CD4-positive, alpha-beta T cell (primary cell): ENCODE measurements at regions not wholly inside any gene's neighbourhood (a gene's known extent, or its start where the extent isn't known, plus 50 kb on each side); places are given as distances from the start of the nearest gene placed in this dataset.

ENCODE experiments used
- ATAC-seq: fragments of 200-7000 bp; cut with Tn5 transposase; one replicate; pipeline ENCODE4 v1.10.0; 2022; ENCODE audit warnings: mild to moderate bottlenecking; ENCODE audit not compliant: poor library complexity
- CTCF ChIA-PET: fragments of 350-600 bp; sonication (Branson Sonifier 250); formaldehyde crosslinking; loops from one replicate; lab custom pipeline; 2021; ENCODE audit warnings: antibody characterized with exemption, inconsistent platforms; lab: Charles Lee
- POLR2A ChIA-PET: fragments of 350-600 bp; sonication (Branson Sonifier 250); formaldehyde crosslinking; loops from one replicate; lab custom pipeline; 2021; ENCODE audit warnings: antibody characterized with exemption, inconsistent platforms; lab: Charles Lee
- DNase-seq, 14 experiments: peaks; one replicate each; pipeline ENCODE4 v3.0.0-alpha.2; 2013 to 2020; ENCODE audit warnings: mixed read lengths in 2 of 14
- H3K27ac ChIP-seq, 2 donors: one replicate each; pipeline versions ENCODE4 v1.5.1 to v1.7.0; 2013; ENCODE audit warnings: low read length in 2 of 2, low read depth in 1 of 2, mild to moderate bottlenecking in 1 of 2
- H3K27me3 ChIP-seq, 2 experiments: 1 replicate in 1 of 2; 2 replicates in 1 of 2; pipeline versions ENCODE4 v1.6.1 to v1.7.0; 2013; ENCODE audit warnings: low read length in 2 of 2, control low read depth in 1 of 2, mild to moderate bottlenecking in 1 of 2, moderate library complexity in 1 of 2; ENCODE audit not compliant: insufficient read depth in 2 of 2, control insufficient read depth in 1 of 2
- H3K36me3 ChIP-seq: one replicate; pipeline ENCODE4 v1.6.1; 2013; ENCODE audit warnings: low read length, control low read depth; ENCODE audit not compliant: insufficient read depth
- H3K4me1 ChIP-seq: one replicate; pipeline ENCODE4 v1.6.1; 2013; ENCODE audit warnings: low read length, control low read depth; ENCODE audit not compliant: insufficient read depth
- H3K4me3 ChIP-seq: one replicate; pipeline ENCODE4 v1.5.1; 2013; ENCODE audit warnings: mild to moderate bottlenecking, low read length, moderate library complexity
- H3K9me3 ChIP-seq, 2 experiments: 1 replicate in 1 of 2; 2 replicates in 1 of 2; pipeline versions ENCODE4 v1.6.1 to v1.7.0; 2013; ENCODE audit warnings: low read length in 2 of 2, mild to moderate bottlenecking in 2 of 2, control low read depth in 1 of 2, moderate library complexity in 1 of 2; ENCODE audit not compliant: control insufficient read depth in 1 of 2, insufficient read depth in 1 of 2
- H3K27ac Mint-ChIP-seq: one replicate; pipeline ENCODE4 v1.8.0; 2020; ENCODE audit warnings: mixed read lengths
- H3K27me3 Mint-ChIP-seq: one replicate; pipeline ENCODE4 v1.8.0; 2021; ENCODE audit warnings: mixed read lengths
- H3K36me3 Mint-ChIP-seq: one replicate; pipeline ENCODE4 v1.8.0; 2021; ENCODE audit warnings: low read depth, mixed read lengths
- H3K4me1 Mint-ChIP-seq: one replicate; pipeline ENCODE4 v1.8.0; 2021; ENCODE audit warnings: low read depth, mixed read lengths
- H3K4me3 Mint-ChIP-seq: one replicate; pipeline ENCODE4 v1.8.0; 2020; ENCODE audit warnings: mild to moderate bottlenecking, mixed read lengths
- H3K9me3 Mint-ChIP-seq: one replicate; pipeline ENCODE4 v1.8.0; 2020; ENCODE audit warnings: mixed read lengths
- CTCF ChIP-seq: fragments of 200-600 bp; IDR thresholded peaks from one replicate; pipeline ENCODE4 v1.8.0; 2022; ENCODE audit warnings: antibody characterized with exemption, mild to moderate bottlenecking
- intact Hi-C, 2 experiments: fragments of 100-400 bp; cut with DNase I in 1 of 2; cut with micrococcal nuclease in 1 of 2; formaldehyde crosslinking; loops; one replicate each; pipeline versions ENCODE4 v1.15.1 to v1.9.0; 2023 to 2025; cut with DNase I, micrococcal nuclease

GRCh38 chr16:86398622-86399021, 111.7 kb upstream of the FOXF1 start:
- no peaks in the 10 kb centered on the region for H3K36me3 ChIP-seq
- no peak for TF ChIP-seq CTCF
- ATAC-seq (no peak), DNase-seq (no peak)
- H3K4me3 ChIP-seq = no peak overlapping the region
- H3K27me3 Mint-ChIP-seq = peaks cover 5% of the 10 kb centered on the region
- no peaks in the 10 kb centered on the region for H3K4me1 Mint-ChIP-seq
- intact Hi-C loops = no loop called here
- peaks cover 0 to 5% of the 10 kb centered on the region in 2 experiments for H3K9me3 ChIP-seq
- no peak overlapping the region for H3K27ac Mint-ChIP-seq
- no peaks in the 10 kb centered on the region for H3K36me3 Mint-ChIP-seq
- ChIA-PET CTCF (no interaction called here), POLR2A (no interaction called here)
- no peak overlapping the region for H3K4me3 Mint-ChIP-seq
- H3K4me1 ChIP-seq = no peaks in the 10 kb centered on the region
- peaks cover 2% of the 10 kb centered on the region for H3K9me3 Mint-ChIP-seq
- no peaks in the 10 kb centered on the region for H3K27me3 ChIP-seq
- no peak overlapping the region for H3K27ac ChIP-seq

GRCh38 chr16:86401126-86401525, 109.2 kb upstream of the FOXF1 start:
- Mint-ChIP-seq H3K4me3 (no peak overlapping the region), H3K9me3 (peaks cover 2% of the 10 kb centered on the region), H3K4me1 (no peaks in the 10 kb centered on the region), H3K27me3 (peaks cover 10% of the 10 kb centered on the region), H3K27ac (no peak overlapping the region), H3K36me3 (no peaks in the 10 kb centered on the region)
- no peak overlapping the region for H3K4me3 ChIP-seq
- CTCF ChIA-PET = no interaction called here
- no peak for DNase-seq
- no peak overlapping the region for H3K27ac ChIP-seq
- H3K36me3 ChIP-seq = no peaks in the 10 kb centered on the region
- no peaks in the 10 kb centered on the region for H3K4me1 ChIP-seq
- peaks cover 0 to 13% of the 10 kb centered on the region in 2 experiments for H3K9me3 ChIP-seq
- POLR2A ChIA-PET = no interaction called here
- no peak for TF ChIP-seq CTCF
- intact Hi-C loops = no loop called here
- no peak for ATAC-seq
- H3K27me3 ChIP-seq = no peaks in the 10 kb centered on the region

- H3K27me3 Mint-ChIP-seq = peaks cover 10% of the 10 kb centered on the region
- H3K27ac Mint-ChIP-seq = no peak overlapping the region
- TF ChIP-seq CTCF = no peak
- ChIA-PET POLR2A (no interaction called here), CTCF (no interaction called here)
- H3K27me3 ChIP-seq = no peaks in the 10 kb centered on the region
- intact Hi-C loops = no loop called here
- H3K4me3 Mint-ChIP-seq = no peak overlapping the region
- peaks cover 0 to 13% of the 10 kb centered on the region in 2 experiments for H3K9me3 ChIP-seq
- no peaks in the 10 kb centered on the region for H3K36me3 ChIP-seq
- H3K27ac ChIP-seq = no peak overlapping the region
- H3K4me1 Mint-ChIP-seq = no peaks in the 10 kb centered on the region
- ATAC-seq (no peak), DNase-seq (no peak)
- no peak overlapping the region for H3K4me3 ChIP-seq
- H3K4me1 ChIP-seq = no peaks in the 10 kb centered on the region
- H3K9me3 Mint-ChIP-seq = peaks cover 2% of the 10 kb centered on the region
- no peaks in the 10 kb centered on the region for H3K36me3 Mint-ChIP-seq
Observed at GRCh38 chr16:86403085-86403484, 107.2 kb upstream of the FOXF1 start.
